C4-2B (cell line): ENCODE measurements at regions not wholly inside any gene's neighbourhood (a gene's known extent, or its start where the extent isn't known, plus 50 kb on each side); places are given as distances from the start of the nearest gene placed in this dataset.

Source experiments
- CTCF ChIP-seq: fragments of 450-650 bp; conservative IDR thresholded peaks from 2 replicates; pipeline ENCODE4 v1.5.1; 2017; ENCODE audit warnings: mild to moderate bottlenecking
- ZFX ChIP-seq: fragments of 450-650 bp; IDR thresholded peaks from 2 replicates; pipeline ENCODE4 v1.6.1; 2017

- no peak for TF ChIP-seq CTCF
- TF ChIP-seq ZFX, result no peak
Observed at GRCh38 chr4:7120341-7120740, 52.5 kb upstream of the GRPEL1 start.
